DMS153 treated with DMSO at 0.1 percent for 48 hours (cell line): ENCODE measurements at regions not wholly inside any gene's neighbourhood (a gene's known extent, or its start where the extent isn't known, plus 50 kb on each side); places are given as distances from the start of the nearest gene placed in this dataset.
"Not testable (repeated sequence)": the region's sequence is repeated elsewhere in the genome, so short reads cannot be mapped to it uniquely, and the experiment has no call there.

Experiments
- DNase-seq: peaks from one replicate; lab custom pipeline; 2025; ENCODE audit not compliant: unreplicated experiment; lab: John Stamatoyannopoulos, UW

DNA sequence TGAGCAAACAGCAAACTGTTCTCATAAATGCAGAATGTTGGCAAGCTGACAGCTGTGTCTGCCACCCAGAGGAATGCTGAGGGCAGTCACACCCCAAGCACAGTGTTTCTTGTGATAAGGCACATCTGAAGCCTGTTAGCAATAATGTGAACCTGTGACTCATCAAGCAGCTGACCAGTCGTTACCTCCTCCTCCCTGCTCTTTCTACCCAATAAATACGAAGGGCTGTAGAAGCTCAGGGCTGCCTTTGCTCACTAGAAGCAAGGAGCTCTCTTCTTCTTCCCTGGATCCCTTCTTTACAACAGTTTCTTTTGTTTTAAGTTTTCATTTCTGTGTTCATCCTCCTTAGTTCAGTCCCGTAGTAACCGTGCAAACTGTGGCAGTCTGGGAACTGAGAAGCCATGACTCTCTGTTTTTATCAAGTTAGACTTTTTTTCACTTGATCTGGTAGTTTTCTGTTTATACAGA lies 160.3 kb upstream of the ZNF184 start:
- DNase-seq: not testable (repeated sequence)

GRCh38 chr6:27631609-27631916 lies 158.7 kb upstream of the ZNF184 start:
- no peak for DNase-seq

- DNase-seq: no peak
Measured at GRCh38 chr6:27630727-27631608, 158.1 kb upstream of the ZNF184 start.

DNA sequence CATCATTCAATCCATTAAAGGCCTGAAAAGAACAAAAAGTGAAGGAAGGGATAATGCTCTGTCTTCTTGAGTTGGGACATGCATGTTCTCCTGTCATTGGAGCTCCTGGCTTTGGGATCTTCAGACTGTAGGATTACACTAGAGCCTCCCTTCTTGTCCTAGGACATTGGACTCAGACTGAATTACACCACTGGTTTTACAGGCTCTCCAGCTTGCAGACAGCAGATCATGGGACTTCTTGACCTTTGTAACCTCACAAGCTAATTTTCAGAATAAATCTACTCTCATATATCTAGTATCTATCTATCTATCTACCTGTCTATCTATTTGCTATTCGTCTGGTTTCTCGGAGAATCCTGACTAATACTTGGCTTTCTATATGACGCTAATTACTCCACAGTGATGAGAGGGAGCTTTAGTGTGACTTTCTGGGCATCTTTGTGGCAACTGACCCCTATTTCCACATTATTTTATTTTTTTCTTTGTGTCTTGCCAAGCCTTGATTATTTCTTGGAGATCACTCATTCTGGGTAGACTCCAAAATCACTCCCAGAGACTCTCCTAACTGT lies 151.9 kb upstream of the ZNF184 start:
- no peak for DNase-seq

- DNase-seq: no peak
Measured at GRCh38 chr6:27623103-27623502, 150.2 kb upstream of the ZNF184 start.

DNA sequence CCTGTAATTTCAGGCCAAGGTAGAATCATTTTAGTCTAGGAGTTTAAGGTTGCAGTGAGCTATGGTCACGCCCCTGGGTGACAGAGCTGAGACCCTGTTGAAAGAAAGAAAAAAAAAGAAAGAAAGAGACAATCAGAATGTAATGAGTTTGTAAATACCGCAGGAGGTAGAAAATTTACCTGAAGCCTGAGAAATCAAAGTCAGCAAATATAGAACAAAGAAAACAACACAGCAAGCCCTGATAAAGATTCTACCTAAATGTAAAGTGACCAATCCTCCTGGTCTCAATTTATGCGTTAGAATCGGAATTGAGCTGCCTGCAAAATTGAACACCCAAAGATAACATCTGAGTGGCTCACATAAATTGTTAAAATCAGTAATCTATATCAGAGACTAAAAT lies 146.5 kb upstream of the ZNF184 start:
- DNase-seq: no peak

DNA sequence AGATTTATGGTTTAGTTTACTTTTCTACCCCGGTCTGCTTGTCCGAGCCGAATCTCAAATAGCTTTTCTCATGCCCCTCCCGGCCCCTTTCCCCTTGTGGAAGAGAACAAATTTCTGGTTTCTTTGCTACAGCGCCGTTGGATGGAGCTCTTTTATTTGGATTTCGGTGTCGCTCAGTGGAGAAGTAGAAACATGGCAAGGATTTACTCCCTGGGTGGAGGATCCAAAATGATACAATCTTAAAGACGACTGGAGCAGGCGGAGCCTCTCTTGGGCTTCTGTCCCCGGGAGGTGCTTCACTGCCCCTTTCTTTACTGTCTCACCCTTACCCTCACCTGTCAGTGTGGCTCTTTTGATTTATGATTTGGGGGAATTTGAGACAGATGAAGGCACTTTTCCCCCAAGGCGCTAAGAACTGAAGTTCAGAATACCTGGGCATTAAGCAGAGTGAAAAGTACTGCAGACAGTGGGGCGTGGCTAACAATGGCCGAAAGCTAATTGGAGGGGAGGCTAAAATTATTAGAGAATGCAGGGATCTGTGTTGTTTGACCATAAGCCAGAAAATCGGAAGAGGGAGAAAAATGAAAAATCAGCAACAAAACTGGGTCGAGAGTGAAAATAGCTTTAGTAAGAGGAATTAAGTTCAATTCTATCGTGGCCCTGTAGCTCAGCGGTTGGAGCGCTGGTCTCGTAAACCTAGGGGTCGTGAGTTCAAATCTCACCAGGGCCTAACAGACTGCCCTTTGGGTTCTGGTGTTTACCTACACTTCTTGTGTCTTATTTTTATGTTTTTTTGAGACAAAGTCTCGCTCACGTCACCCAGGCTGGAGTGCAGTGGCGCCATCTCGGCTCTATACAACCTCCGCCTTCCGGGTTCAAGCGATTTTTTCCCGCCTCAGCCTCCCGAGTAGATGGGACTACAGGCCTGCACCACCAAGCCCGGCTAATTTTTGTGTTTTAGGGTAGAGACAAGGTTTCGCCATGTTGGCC lies 145.1 kb upstream of the ZNF184 start:
- DNase-seq: no peak

DNA sequence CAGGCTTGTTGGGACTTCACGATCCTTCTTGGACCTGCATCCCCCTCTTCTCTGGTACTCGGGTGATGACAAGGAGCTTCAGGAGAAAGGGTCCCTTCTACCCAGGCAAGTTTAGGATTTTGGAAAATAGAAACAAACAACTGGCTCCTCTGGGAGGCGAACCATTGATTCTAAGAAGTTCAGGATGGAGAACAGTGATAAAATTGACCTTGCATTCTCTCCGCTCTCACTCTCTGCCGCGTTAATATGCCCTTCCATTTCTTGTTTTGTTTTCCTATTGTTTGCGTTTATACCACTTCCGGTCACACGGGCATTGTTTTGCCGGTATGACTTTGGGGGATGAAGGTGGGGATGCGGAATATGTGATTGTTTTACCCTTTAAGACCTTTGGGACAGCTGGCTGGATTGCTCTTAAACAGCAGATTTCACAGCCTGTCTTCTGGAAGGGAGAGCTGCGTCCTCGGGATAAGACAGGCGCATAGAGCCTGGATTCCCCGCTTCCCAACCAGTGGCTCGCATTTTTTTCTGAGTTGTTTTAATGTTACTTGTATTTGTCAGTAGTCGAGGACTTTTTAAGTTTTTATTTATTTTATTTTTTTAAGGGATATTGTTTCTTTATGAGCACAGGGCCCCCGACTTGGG lies 144.3 kb upstream of the ZNF184 start:
- no peak for DNase-seq

DNA sequence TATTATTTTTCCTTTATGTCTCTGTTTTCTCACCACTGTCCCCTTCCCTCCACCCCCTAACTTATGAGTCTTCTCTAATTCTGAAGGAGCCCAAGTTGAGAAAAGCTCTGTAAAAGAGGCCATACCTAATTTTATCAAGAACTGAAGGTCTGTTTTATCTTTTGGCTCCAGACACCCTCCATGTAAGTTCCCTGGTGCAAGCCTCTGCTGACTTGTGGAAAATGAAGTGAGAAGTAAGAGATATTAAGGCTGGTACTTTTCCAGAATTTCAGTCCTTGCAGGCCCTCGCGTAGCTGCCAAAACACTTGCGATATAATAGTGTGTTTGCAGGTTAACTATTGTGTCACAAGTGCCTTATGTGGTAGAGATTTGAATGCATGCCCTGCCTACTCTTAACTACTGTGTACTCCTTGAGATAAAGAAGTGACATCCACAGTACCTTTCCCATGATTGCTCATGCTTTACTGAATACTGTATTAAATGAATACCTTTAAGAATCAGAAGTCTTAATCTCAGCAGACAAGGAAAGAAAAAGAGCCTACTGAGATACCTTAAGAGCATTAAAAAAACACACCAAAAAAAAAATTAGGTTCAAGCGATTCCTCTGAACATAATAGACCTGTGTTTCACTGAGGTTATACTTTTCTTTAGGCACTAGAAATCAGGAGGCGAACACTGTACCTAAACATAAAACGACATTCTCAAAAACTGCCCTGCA lies 143.6 kb upstream of the ZNF184 start:
- no peak for DNase-seq

DNA sequence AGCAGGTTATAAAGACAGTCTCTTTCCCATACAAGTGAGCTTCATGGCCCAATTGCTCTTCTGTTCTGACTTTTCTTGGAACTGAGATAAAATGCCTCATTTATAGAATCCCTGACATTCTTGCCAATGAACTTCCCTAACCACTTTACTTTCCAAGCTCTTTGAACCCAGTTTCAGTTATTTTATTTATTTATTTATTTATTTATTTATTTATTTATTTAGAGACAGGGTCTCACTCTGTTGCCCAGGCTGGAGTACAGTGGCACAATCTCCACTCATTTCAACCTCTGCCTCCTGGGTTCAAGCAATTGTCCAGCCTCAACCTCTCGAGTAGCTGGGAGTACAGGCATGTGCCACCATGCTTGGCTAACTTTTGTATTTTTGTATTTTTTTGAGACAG lies 138.5 kb upstream of the ZNF184 start:
- DNase-seq: no peak

- DNase-seq: no peak
Measured at GRCh38 chr6:27608916-27609883, 136.3 kb upstream of the ZNF184 start.

- DNase-seq: no peak
Measured at GRCh38 chr6:27605401-27606342, 132.8 kb upstream of the ZNF184 start.

GRCh38 chr6:27604986-27605385 lies 132.1 kb upstream of the ZNF184 start:
- no peak for DNase-seq

GRCh38 chr6:27601668-27602254 lies 128.9 kb upstream of the ZNF184 start:
- no peak for DNase-seq

- no peak for DNase-seq
Measured at GRCh38 chr6:27599859-27600532, 127.1 kb upstream of the ZNF184 start.

- not testable (repeated sequence) for DNase-seq
Measured at GRCh38 chr6:27597031-27597567, 124.2 kb upstream of the ZNF184 start.

DNA sequence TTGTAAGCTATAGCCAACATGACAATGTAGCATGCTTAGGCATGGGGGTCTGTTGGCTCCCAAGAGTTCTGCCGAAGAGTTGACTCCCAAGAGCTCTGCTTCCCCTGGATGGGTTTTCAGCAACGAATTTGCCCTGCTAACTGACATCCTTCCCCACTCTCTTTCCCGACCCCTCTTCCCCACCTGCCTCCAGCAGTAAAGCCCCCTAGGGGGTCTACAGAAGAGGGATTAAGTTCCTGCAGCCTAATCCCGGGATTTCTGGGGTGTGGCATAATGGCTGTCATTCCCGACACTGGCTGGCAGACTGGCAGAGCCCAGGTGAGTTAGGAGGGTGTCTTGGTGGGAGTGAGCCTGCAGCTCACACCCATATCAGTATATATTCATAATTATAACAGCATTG lies 121.0 kb upstream of the ZNF184 start:
- no peak for DNase-seq
